ENCODE measurements at regions not wholly inside any gene's neighbourhood (a gene's known extent, or its start where the extent isn't known, plus 50 kb on each side); places are given as distances from the start of the nearest gene placed in this dataset.
"Not testable (repeated sequence)": the region's sequence is repeated elsewhere in the genome, so short reads cannot be mapped to it uniquely, and the experiment has no call there.

DNA sequence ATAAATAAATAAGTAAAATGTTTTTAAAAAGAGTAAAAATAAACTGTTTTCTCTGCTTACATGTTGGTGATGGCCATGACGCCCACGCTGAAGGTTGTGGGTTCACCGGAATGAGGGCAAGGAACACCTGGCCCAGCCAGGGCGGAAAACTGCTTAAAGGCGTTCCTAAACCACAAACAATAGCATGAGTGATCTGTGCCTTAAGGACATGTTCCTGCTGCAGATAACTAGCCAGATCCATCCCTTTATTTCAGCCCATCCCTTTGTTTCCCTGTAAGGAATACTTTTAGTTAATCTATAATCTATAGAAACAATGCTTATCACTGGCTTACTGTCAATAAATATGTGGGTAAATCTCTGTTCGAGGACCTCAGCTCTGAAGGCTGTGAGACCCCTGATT, 63.3 kb upstream of the CEP78 start:
- not testable (repeated sequence) for DNase-seq (ENCODE audit: low spot score)

DNA sequence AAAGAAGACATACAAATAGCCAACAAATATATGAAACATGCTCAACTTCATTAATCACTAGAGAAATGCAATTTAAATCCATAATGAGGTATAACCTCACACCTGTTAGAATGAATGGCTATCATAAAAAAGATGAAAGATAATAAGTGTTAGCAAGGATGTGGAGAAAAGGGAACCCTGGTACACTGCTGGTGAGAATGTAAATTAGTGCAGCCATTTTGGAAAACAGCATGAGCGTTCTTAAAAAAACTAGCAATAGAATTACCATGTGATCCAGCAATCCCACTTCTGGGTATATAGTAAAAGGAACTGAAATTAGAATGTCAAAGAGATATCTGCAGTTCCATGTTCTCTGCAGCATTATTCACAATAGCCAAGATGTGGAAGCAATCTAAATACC, 64.2 kb upstream of the CEP78 start:
- no peak for DNase-seq (ENCODE audit: low spot score)

DNA sequence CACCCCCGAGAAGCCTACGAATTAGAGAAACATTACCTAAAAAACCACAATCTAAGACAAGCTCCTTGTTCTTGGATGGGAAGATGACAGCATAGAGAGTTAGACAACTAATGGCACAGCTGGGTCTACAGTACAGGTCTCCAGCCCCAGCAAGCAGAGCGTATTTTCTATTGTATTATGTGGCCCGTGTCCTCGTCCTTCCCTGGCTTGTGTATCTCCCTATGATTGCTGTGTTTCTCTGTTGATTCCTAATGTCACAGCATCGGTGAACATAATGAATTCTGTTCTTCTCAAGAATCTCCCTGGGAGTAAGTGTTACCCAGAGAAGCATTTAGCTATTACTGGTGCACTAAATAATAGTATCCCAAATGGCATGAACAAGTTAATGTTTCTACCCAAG, 66.8 kb upstream of the CEP78 start:
- DNase-seq (ENCODE audit: low spot score), result no peak

DNA sequence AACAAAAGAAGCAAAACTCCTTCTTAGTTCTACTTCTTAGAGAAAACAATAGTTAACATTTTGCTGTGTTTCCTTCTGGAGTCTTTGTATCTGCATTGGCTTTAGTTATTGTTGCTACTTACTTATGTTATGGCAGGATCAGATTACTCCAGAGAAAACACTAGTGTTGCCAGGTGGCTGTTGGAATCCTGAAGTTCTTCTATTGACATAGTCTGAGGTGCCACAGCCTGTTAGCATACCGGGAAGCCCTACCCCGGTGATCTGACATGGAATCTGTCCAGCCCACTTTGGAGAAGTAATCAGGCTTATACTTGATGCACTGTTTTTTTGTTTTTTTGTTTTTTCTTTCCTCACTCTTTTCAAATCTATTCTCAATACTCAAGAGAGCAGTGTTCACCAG, 68.5 kb upstream of the CEP78 start:
- DNase-seq (ENCODE audit: low spot score), result no peak

DNA sequence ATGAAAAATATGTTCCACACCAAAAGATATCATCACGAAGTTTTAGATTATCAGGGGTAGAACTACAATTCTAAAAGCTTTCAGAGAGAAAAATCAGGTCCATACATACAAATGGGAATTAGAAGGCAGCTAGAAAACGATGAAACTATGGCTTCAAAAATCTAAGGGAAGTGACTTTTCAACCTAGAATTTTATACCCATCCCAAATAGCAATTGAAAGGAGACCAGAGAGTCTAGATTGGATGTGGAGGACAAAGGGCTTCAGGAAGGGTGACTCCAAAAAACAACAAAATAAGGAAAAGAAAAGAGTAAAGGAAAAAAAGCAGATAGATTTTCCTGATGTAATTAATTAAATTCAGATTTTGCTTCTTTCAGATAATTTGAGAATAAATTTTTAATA, 72.0 kb upstream of the CEP78 start:
- no peak for DNase-seq (ENCODE audit: low spot score)

DNA sequence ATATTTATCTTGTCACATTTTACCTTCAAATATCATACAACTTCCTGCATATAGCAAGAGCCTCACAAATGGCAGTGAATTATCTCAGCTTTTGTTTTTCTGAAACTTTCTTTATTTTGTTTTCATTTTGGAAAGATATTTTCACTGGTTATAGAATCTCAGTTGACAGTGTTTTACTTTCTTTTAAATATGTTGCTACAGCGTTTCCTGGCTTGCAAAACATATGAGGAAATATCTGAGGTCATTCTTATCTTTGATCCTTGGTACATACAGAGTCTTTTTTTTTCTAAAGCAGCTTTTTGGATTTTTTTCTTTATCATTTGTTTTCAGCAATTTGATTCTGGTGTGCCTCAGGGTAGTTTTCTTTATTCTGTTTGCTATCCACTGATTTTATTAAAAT, 77.6 kb upstream of the CEP78 start:
- DNase-seq (ENCODE audit: low spot score), result no peak

DNA sequence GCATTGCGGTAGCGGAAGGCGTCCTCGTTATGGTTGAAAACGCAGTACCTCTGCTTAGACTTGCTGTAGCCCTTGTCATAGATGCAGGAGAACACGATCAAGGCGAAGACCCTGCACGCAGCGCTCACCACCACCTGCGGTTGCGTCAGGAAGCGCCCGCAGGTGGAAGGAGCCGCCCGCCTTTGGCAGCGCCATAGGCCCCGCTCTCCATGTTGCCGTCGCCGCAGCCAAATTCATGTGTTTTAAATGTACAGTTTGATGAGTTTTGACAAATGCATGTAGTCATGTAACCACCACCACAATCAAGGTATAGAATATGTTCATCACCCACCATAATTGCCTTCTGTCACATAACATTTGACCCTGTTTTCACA, 84.9 kb upstream of the CEP78 start:
- no peak for DNase-seq (ENCODE audit: low spot score)

DNA sequence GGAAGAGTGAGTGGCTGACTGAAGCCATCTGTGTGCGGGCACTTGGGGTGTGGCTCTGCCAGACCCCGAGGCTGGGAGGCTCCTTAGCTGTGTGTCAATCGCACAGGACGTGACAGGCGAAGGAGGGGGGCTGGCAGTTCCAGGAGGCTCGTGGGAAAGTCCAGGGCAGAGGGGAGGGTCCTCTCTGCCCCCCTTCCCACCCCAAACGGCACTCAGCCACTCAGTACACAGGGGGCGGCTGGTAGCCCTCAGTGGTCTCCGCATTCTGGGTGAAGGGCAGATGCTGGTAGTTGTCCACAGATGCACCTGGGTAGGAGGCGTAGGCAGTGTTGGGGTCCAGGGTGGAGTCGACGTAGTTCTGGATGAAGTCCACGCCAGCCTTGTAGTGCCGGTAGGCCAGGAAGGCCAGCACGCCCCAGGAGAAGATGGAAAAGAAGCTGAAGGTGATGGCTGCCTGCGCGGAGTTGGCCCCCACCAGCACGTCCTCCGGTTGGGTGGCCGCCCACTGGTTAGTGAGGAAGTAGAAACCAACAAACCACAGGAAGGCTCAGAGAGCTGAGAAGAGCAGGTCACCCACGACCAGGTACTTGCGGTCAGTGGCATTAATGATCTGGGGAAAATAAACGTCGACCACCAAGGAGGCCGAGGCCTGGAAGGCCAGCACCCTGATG, 85.4 kb upstream of the CEP78 start:
- no peak for DNase-seq (ENCODE audit: low spot score)

DNA sequence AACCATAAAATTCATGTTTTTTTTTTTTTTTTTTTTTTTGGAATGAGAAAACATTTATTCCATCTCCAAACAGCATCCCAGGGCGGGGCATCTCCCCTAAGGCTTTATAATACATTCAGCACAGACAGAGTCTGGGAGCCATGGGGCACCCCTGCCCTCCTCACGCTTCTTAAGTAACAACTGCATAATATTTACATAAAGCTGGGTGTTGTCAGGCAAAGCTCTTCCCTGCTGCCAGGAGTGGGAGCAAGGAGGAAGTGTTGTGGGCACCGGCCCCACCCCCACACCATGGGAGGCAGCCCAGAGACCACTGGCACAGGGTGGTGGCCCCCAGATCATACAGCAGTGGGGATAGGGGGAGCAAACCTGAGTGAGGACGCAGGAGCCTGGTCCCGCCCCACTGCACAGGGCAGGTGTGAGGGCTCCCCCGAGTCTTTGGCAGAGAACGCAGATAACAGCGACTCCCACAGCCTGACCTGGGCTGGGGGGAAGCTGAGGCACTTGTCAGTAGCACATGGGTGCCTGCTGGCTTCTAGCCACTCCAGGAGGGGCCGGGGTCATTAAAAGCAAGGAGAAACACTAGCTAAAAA, 86.1 kb upstream of the CEP78 start:
- no peak for DNase-seq (ENCODE audit: low spot score)

DNA sequence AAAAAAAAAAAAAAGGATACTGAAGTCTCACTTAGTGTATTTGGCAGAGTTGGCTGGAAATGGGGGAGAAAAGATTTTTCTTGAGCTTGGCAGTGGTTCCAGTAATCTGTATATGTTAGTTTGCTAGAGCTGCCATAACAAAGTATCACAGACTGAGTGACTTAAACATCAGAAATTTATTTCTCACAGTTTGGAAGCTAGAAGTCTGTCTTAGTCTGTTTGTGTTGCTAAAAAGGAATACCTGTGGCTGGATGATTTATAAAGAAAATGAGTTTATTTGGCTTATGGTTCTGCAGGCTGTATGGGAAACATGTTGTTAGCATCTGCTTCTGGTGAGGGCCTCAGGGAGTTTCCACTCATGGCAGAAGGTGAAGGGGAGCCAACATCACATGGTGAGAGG, 89.6 kb upstream of the CEP78 start:
- DNase-seq (ENCODE audit: low spot score), result no peak

DNA sequence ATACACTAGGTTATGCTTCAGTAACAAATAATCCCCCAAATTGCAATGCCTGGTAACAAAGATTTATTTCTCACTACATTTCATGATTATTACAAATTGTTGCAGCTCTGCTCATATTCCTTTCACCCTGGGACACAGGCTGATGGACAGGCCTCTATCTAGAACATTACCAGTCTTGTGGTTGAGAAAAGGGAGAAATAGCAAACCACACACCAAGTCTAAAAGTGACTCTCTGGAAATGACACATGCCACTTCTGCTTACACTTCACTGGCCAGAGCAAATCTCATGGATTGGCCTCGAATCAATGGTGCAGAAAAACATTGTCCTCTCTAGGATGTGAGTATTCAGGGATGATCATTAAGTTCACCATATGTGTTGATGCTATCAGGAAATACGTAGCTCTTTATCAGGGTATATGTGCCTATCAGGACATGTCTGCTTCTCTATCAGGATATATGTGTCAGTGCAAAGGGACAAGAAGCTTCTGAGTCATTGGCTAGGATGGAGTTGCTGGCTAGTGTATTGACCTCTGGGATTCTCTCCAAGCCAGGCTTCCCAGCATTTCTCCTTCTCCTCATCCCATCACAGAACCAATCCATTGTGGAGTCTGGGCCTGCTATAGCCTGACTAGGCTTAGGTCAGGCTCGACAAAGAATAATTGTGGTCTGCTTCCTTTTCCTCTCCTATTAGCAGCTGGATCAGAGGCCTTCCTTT, 91.1 kb upstream of the CEP78 start:
- DNase-seq (ENCODE audit: low spot score), result no peak

DNA sequence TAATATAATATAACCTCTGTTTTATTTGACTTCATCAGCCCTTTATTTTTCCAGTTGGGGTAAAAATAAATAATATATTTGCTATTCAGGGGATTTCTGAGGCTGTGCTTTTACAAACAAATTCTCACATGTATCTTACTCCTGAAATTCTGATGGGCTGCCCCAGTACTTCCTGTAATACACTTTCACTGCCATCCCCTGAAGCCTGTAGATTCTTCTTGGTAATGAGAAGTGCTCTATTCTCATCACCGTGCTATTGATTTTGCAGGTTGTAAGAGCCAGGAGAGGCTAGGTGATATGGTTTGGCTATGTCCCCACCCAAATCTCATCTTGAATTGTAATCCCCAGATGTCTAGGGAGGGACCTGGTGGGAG, 91.9 kb upstream of the CEP78 start:
- DNase-seq (ENCODE audit: low spot score), result no peak

DNA sequence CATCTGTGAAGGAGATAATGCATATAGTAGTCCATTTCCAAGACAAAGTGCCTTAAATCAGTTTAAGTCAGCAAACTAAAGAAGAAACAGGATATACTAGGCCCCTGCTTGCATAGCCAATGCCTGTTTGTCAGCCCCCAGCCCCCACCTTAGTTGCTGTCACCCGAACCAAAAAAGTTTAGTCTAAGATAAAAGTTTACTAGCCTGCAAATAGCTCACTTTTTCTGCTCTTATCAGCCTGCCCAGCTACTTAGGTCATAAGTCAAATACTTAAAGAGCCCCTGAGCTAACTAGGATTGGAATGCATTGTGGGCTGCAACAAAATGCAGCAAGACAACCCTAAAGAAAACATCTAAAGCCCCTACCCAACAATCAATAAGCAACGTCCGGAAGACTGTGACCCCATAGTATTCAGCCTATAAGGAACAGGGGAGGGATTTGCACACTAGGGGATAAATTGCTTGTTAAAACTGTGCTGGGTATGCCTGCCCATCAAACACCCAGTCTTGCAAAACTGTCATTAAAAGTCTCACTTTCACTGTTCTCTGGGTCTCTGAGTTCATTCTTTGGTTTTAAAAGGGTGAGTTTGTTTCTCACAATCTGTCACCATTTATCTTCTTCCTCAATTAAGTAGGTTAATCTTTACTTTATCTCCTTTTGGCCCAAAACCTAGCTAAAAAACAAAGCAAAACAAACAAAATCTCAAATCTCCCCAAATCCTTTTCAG, 92.4 kb upstream of the CEP78 start:
- no peak for DNase-seq (ENCODE audit: low spot score)

DNA sequence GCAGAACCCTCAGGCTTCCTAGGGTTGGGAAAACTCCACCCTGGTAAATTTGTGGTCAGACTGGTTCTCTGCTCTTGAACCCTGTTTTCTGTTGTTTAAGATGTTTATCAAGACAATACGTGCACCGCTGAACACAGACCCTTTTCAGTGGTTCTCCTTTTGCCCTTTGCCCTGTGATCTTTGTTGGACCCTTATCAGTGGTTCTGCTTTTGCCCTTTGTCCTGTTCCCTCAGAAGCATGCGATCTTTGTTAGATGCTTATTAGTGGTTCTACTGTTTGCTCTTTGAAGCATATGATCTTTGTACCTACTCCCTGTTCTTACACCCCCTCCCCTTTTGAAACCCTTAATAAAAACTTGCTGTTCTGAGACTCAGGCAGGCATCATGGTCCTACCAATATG, 93.6 kb upstream of the CEP78 start:
- DNase-seq (ENCODE audit: low spot score), result not testable (repeated sequence)

DNA sequence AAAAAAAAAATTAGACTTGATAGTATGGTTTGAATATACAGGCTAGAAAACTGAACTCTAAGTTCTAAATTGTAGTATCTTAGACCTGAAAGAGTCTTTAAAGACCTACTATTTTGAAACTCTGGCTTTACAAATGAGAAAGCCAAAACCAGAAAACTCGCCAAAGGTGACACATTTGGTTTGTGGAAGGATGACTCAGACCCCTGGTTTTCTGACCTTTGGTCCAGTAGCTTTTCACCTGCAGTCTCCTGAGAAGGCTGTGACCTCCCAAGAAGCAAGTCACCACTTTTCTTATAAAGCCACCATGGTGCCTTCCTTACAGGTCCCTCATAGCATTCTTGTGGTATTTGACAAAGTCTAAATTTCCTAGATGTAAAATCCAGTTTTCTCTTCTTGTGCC, 102.1 kb upstream of the CEP78 start:
- no peak for DNase-seq (ENCODE audit: low spot score)

DNA sequence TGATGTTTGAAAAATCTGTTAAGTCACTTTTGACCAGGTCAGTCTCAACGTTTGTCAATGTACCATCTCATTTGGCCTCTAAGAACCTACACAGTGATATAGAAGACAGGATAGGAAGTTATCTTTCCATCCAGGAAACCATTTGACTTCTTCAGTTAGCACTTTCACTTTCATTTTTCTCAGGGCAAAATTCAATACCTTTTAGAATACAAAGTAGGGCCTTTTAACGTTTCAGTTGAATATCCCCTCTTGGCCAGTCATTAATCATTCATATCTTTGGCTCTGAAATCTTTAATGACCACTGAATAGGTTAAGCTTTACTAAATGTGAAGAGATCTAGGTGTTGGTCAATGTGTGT, 101.1 kb upstream of the GNAQ start:
- DNase-seq (ENCODE audit: low spot score), result peak; percentile 36

DNA sequence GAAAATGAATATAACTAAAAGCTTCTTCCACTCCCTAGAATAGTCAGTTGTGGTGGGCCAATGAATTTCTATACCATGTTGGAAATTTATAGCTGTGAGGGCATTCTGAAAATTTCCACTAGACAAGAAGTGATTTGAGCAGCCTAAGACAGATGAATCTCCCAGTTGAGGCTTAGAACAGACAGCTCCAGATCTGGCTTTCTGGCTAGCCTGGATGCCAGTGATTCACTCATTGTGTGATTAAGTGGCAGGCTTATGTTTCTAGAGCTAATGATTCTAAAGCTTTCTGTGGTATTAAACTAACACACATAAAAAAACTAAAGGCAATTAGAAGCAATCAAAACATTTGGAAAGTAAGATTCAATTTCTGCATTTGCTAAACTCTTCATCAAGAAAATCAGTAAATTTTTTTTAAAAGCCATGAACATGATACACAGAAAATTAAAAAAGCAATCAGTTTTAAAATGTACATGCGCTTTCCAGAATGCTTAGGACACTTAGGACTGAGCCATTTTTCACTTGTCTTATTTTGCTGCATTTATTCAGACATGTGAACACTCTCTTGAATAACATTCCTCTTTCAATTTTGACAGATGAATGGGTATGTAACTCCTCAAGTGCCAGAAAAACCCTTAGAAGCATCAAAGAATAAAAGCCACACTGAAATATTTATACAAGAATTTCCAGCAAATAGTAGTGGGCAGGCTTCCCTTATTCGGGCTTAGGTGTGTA, 100.5 kb upstream of the GNAQ start:
- DNase-seq (ENCODE audit: low spot score), result no peak

DNA sequence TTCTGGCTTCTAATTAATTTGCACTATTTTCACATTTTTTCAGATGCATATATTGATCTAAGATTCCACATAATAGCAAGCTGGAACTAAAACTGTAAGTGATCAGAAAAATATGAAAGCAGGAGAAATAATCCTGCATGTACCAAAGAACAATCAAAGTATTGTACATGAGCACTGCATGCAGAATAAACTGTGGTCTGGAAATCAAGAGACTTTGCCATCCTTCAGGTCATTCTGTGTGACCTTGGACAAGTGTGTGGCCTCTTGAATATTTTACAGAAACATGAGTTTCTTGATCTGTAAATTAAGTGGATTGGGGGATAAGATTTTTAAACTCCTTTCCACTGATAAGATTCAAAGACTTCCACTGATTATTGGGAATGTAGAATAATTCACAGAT, 99.2 kb upstream of the GNAQ start:
- no peak for DNase-seq (ENCODE audit: low spot score)

DNA sequence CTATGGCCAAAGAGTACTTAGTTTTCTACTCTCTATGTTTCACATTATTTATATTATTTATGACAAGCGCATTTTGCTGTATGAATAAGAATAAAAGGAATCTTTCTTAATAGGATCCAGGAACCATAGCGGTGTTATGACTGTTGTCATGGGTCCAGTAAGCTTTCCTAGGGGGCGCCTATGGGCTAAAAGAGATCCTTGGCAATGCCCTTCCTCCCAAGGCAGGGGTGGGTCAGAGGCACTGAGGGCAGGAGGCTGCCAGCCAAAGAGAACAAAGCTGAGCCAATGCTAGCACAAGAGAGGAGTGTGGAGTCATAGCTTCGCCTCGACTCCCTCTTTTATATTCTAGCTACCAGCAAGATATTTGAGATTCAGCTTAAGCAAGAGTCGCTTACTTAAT, 98.4 kb upstream of the GNAQ start:
- DNase-seq (ENCODE audit: low spot score), result no peak

DNA sequence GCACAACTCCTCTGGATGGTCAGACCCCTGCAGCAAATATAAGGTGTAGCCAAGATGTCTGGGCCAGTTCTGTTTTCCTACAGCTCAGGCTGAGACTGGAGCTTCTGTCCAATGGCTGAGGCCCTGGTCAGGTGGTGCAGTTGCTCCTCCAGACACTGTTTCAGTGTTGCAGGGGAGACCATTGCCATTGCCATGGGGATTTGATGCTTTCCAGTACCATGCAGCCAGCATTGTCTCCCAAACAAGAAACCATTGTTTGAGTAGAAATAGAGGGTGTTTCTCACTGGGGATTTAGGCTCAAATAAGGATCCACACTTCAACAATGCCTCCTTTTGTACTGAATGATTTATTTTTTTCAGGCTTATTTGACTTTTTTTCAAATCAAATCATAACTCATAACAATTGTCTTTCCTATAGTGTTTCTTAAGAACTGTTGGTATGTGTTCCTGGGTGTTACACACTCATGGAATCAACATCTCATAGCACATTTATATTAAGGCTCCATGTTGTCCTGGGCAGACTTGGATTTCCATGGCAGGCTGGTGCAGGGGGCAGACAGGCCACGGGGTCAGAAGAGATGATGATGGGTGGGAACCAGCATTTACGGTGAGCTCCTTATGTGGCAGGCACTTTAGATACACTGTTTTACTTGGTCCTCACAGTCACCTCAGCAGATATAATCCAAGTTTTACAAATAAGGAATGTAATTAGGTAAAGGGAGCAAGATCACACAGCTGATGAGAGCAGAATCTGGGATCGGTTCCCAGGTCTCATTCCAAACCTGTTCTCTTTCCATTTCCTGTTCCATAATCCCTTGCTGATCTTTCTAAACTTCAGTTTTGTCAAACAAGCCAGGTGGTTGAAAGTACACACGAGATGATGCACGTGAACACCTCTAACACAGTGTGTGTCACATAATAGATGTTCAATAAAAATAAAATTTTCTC, 95.9 kb upstream of the GNAQ start:
- DNase-seq (ENCODE audit: low spot score), result no peak

DNA sequence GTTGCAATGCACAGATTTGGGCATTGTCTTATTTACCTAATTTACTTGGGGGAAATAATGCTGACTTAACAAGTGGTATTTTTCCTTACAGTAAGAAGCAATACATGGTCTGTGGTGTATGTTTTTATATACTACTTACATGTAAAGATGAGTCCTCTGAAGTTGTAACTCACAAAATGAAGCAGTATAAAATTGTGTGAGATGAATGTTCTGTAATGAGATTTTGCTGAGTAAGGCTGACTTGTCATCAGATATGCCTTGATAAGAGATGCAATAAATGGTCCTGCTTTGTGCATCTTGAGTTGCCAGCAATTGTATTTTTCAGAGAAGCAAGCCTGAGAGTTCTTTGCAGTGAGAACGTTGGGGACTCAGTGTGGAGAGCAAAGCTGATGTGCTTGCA, 92.2 kb upstream of the GNAQ start:
- DNase-seq (ENCODE audit: low spot score), result no peak

Data from hematopoietic multipotent progenitor cell treated with erythropoietin and hydrocortisone succinate and interleukin-3 and kit ligand, for 15 days (in vitro differentiated cells).